SK-N-SH treated with all-trans-retinoic acid at 6 μM for 48 hours (cell line): ENCODE measurements at regions not wholly inside any gene's neighbourhood (a gene's known extent, or its start where the extent isn't known, plus 50 kb on each side); places are given as distances from the start of the nearest gene placed in this dataset.
"Not testable (repeated sequence)": the region's sequence is repeated elsewhere in the genome, so short reads cannot be mapped to it uniquely, and the experiment has no call there.

ENCODE experiments used
- PATZ1 ChIP-seq: fragments of 250-450 bp; sonication (Bioruptor Pico); IDR thresholded peaks from 2 replicates; pipeline ENCODE4 v1.8.0; 2020; ENCODE audit warnings: mild to moderate bottlenecking, moderate library complexity, borderline replicate concordance
- POU6F1 ChIP-seq: fragments of 250-450 bp; sonication (Bioruptor Pico); IDR thresholded peaks from 2 replicates; pipeline ENCODE4 v1.8.0; 2021; ENCODE audit warnings: low read depth, mild to moderate bottlenecking, moderate library complexity, borderline replicate concordance
- RARB ChIP-seq: fragments of 250-450 bp; sonication (Bioruptor Pico); IDR thresholded peaks from 2 replicates; pipeline ENCODE4 v1.8.0; 2021; ENCODE audit warnings: mild to moderate bottlenecking, moderate library complexity
- TF ChIP-seq, protein P1 (sequence below): fragments of 250-450 bp; sonication (Bioruptor Pico); IDR thresholded peaks from 2 replicates; pipeline ENCODE4 v1.5.1; 2020; ENCODE audit warnings: low read depth, mild to moderate bottlenecking, moderate library complexity

DNA sequence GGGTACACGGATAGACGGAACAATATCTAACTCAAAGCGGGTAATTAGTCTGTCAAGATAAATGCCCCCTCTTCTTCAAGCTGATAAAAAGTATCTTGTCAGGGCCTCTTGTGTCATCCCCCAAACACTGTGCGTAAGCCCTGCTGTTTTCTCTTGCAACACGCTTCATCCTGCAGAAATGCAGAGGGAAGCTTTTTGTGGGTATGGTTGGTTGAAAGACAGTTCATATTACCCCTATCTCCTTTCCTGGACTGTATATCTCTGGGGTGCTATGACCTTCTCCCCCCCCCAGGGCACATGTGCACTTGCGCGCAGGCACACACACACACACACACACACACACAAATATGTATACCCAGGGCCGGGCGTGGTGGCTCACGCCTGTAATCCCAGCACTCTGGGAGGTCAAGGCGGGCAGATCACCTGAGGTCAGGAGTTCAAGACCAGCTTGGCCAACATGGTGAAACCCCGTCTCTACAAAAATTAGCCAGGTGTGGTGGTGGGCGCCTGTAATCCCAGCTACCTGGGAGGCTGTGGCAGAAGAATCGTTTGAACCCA is 143.6 kb upstream of the CITED2 start:
- not testable (repeated sequence) for TF ChIP-seq POU6F1 (CRISPR knock-in tag); RARB; PATZ1 (CRISPR knock-in tag)
- TF ChIP-seq, protein P1, sequence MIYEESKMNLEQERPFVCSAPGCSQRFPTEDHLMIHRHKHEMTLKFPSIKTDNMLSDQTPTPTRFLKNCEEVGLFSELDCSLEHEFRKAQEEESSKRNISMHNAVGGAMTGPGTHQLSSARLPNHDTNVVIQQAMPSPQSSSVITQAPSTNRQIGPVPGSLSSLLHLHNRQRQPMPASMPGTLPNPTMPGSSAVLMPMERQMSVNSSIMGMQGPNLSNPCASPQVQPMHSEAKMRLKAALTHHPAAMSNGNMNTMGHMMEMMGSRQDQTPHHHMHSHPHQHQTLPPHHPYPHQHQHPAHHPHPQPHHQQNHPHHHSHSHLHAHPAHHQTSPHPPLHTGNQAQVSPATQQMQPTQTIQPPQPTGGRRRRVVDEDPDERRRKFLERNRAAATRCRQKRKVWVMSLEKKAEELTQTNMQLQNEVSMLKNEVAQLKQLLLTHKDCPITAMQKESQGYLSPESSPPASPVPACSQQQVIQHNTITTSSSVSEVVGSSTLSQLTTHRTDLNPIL: not testable (repeated sequence)
